Mesenchymal stem cell (in vitro differentiated cells and primary cell): ENCODE measurements at regions not wholly inside any gene's neighbourhood (a gene's known extent, or its start where the extent isn't known, plus 50 kb on each side); places are given as distances from the start of the nearest gene placed in this dataset.

ENCODE experiments used
- DNase-seq: peaks from one replicate; pipeline ENCODE4 v3.0.0-alpha.2; 2013
- H2AFZ ChIP-seq: one replicate; pipeline ENCODE4 v1.6.1; 2013; ENCODE audit warnings: low read depth, mild to moderate bottlenecking, control low read depth, inconsistent platforms, low read length, moderate library complexity
- H2AK5ac ChIP-seq: 2 replicates; pipeline ENCODE4 v1.6.1; 2013; ENCODE audit warnings: low read length, moderate library complexity, mild to moderate bottlenecking, inconsistent platforms; ENCODE audit not compliant: severe bottlenecking
- H2BK120ac ChIP-seq: one replicate; pipeline ENCODE4 v1.6.1; 2013; ENCODE audit warnings: low read depth, mild to moderate bottlenecking, inconsistent platforms, low read length, moderate library complexity
- H2BK12ac ChIP-seq, 2 experiments: one replicate each; pipeline ENCODE4 v1.6.1; 2013; ENCODE audit warnings: inconsistent platforms in 2 of 2, low read length in 2 of 2, mild to moderate bottlenecking in 2 of 2, moderate library complexity in 2 of 2, control low read depth in 1 of 2
- H2BK15ac ChIP-seq: one replicate; pipeline ENCODE4 v1.6.1; 2013; ENCODE audit warnings: mild to moderate bottlenecking, low read depth, inconsistent platforms; ENCODE audit not compliant: poor library complexity, severe bottlenecking
- H2BK5ac ChIP-seq: 2 replicates; pipeline ENCODE4 v1.6.1; 2013; ENCODE audit warnings: low read depth, mild to moderate bottlenecking, low read length, control low read depth, inconsistent platforms; ENCODE audit not compliant: poor library complexity, severe bottlenecking
- H3K14ac ChIP-seq, 2 experiments: one replicate each; pipeline ENCODE4 v1.6.1; 2013; ENCODE audit warnings: inconsistent platforms in 2 of 2, low read length in 2 of 2, control low read depth in 1 of 2, mild to moderate bottlenecking in 1 of 2, moderate library complexity in 1 of 2
- H3K18ac ChIP-seq, 2 experiments: one replicate each; pipeline ENCODE4 v1.6.1; 2013; ENCODE audit warnings: inconsistent platforms in 2 of 2, low read length in 2 of 2, control low read depth in 1 of 2, low read depth in 1 of 2, mild to moderate bottlenecking in 1 of 2
- H3K23ac ChIP-seq, 2 experiments: one replicate each; pipeline ENCODE4 v1.6.1; 2013; ENCODE audit warnings: inconsistent platforms in 2 of 2, low read length in 2 of 2, mild to moderate bottlenecking in 2 of 2, moderate library complexity in 2 of 2, control low read depth in 1 of 2
- H3K27ac ChIP-seq: 2 replicates; pipeline ENCODE4 v1.5.1; 2013; ENCODE audit warnings: mild to moderate bottlenecking, moderate library complexity, low read length, control low read depth, inconsistent platforms; ENCODE audit not compliant: poor library complexity, severe bottlenecking
- H3K27me3 ChIP-seq, 2 experiments: 2 replicates each; pipeline versions ENCODE4 v1.6.1 to v1.7.0; 2013; ENCODE audit warnings: low read length in 2 of 2, mild to moderate bottlenecking in 2 of 2, moderate library complexity in 2 of 2, control low read depth in 1 of 2, inconsistent platforms in 1 of 2; ENCODE audit not compliant: control insufficient read depth in 1 of 2, insufficient read depth in 1 of 2
- H3K36me3 ChIP-seq, 2 experiments: 2 replicates each; pipeline versions ENCODE4 v1.6.1 to v1.7.0; 2013; ENCODE audit warnings: low read length in 2 of 2, control low read depth in 1 of 2, inconsistent platforms in 1 of 2, low read depth in 1 of 2, mild to moderate bottlenecking in 1 of 2; ENCODE audit not compliant: insufficient read depth in 2 of 2, control insufficient read depth in 1 of 2
- H3K4ac ChIP-seq, 2 experiments: one replicate each; pipeline ENCODE4 v1.6.1; 2013; ENCODE audit warnings: inconsistent platforms in 2 of 2, low read length in 2 of 2, mild to moderate bottlenecking in 2 of 2, moderate library complexity in 2 of 2, control low read depth in 1 of 2, low read depth in 1 of 2
- H3K4me1 ChIP-seq: 2 replicates; pipeline ENCODE4 v1.6.1; 2013; ENCODE audit warnings: low read depth, low read length, control low read depth; ENCODE audit not compliant: control insufficient read depth, insufficient read depth
- H3K4me2 ChIP-seq: 2 replicates; pipeline ENCODE4 v1.6.1; 2013; ENCODE audit warnings: low read length, mild to moderate bottlenecking, inconsistent platforms; ENCODE audit not compliant: poor library complexity, severe bottlenecking
- H3K4me3 ChIP-seq, 2 experiments: 2 replicates each; pipeline versions ENCODE4 v1.5.1 to v1.7.0; 2013; ENCODE audit warnings: low read length in 2 of 2, mild to moderate bottlenecking in 2 of 2, control low read depth in 1 of 2, low read depth in 1 of 2; ENCODE audit not compliant: insufficient read depth in 1 of 2
- H3K79me1 ChIP-seq: replicated peaks from 2 replicates; pipeline ENCODE4 v1.6.1; 2013; ENCODE audit warnings: mild to moderate bottlenecking, control low read depth, low read length, inconsistent platforms; ENCODE audit not compliant: poor library complexity, severe bottlenecking
- H3K9ac ChIP-seq: 2 replicates; pipeline ENCODE4 v1.7.0; 2013; ENCODE audit warnings: mild to moderate bottlenecking, low read length, moderate library complexity
- H3K9me3 ChIP-seq: 2 replicates; pipeline ENCODE4 v1.7.0; 2013; ENCODE audit warnings: mild to moderate bottlenecking, low read length; ENCODE audit not compliant: control insufficient read depth
- H4K8ac ChIP-seq: one replicate; pipeline ENCODE4 v1.6.1; 2013; ENCODE audit warnings: inconsistent platforms, mild to moderate bottlenecking, low read length, moderate library complexity
- H4K91ac ChIP-seq: one replicate; pipeline ENCODE4 v1.6.1; 2013; ENCODE audit warnings: mild to moderate bottlenecking, low read length, inconsistent platforms
- WGBS: methylation state at CpG from one replicate; pipeline ENCODE4 v1.1.7; 2013; ENCODE audit warnings: mixed read lengths; 5-methylcytosine and 5-hydroxymethylcytosine counted together

GRCh38 chr20:24100370-24101011 is 111.9 kb upstream of the GGTLC1 start:
- H2BK12ac ChIP-seq = no peak overlapping the region
- H2BK15ac ChIP-seq = no peak overlapping the region
- H3K27me3 ChIP-seq = peaks cover 4 to 20% of the 10 kb centered on the region in 2 experiments
- no peak overlapping the region for H3K23ac ChIP-seq
- no peak overlapping the region for H3K4ac ChIP-seq
- H4K91ac ChIP-seq = no peak overlapping the region
- no peak overlapping the region for H3K27ac ChIP-seq
- H3K18ac ChIP-seq = no peak overlapping the region
- no peak overlapping the region for H2AFZ ChIP-seq
- no peak overlapping the region for H2BK5ac ChIP-seq
- 38% methylated on average over 5 of the region's 5 CpGs for WGBS
- H3K9ac ChIP-seq = no peak overlapping the region
- no peak overlapping the region for H3K14ac ChIP-seq
- H2BK120ac ChIP-seq = no peak overlapping the region
- no peaks in the 10 kb centered on the region for H3K9me3 ChIP-seq
- H3K36me3 ChIP-seq = no peaks in the 10 kb centered on the region
- H3K4me3 ChIP-seq = no peak overlapping the region
- H3K79me1 ChIP-seq = no peaks in the 10 kb centered on the region
- no peak overlapping the region for H3K4me2 ChIP-seq
- DNase-seq = peak; percentile 4
- H4K8ac ChIP-seq = no peak overlapping the region
- H3K4me1 ChIP-seq = no peaks in the 10 kb centered on the region
- no peak overlapping the region for H2AK5ac ChIP-seq

GRCh38 chr20:24098886-24099285 is 110.3 kb upstream of the GGTLC1 start:
- no peak overlapping the region for H3K4me2 ChIP-seq
- no peaks in the 10 kb centered on the region for H3K79me1 ChIP-seq
- peak overlapping the region; percentile 5 for H3K9ac ChIP-seq
- H2BK5ac ChIP-seq = no peak overlapping the region
- H3K27me3 ChIP-seq = peaks cover 4 to 25% of the 10 kb centered on the region in 2 experiments
- H2BK12ac ChIP-seq = no peak overlapping the region
- H3K27ac ChIP-seq = no peak overlapping the region
- no peaks in the 10 kb centered on the region for H3K4me1 ChIP-seq
- no peak overlapping the region for H2AK5ac ChIP-seq
- 21% methylated on average over 1 of the region's 3 CpGs for WGBS
- no peak overlapping the region for H4K91ac ChIP-seq
- H2AFZ ChIP-seq = no peak overlapping the region
- DNase-seq = no peak
- no peak overlapping the region for H2BK15ac ChIP-seq
- no peak overlapping the region for H3K4ac ChIP-seq
- H2BK120ac ChIP-seq = no peak overlapping the region
- H3K4me3 ChIP-seq = no peak overlapping the region
- H3K23ac ChIP-seq = no peak overlapping the region
- H4K8ac ChIP-seq = no peak overlapping the region
- no peaks in the 10 kb centered on the region for H3K36me3 ChIP-seq
- no peak overlapping the region for H3K14ac ChIP-seq
- H3K9me3 ChIP-seq = no peaks in the 10 kb centered on the region
- no peak overlapping the region for H3K18ac ChIP-seq

- Histone ChIP-seq H2AFZ (no peak overlapping the region), H3K79me1 (no peaks in the 10 kb centered on the region), H2BK120ac (no peak overlapping the region), H3K4me3 (no peak overlapping the region), H2BK5ac (no peak overlapping the region), H3K9ac (no peak overlapping the region), H4K8ac (no peak overlapping the region), H3K4me1 (no peaks in the 10 kb centered on the region), H3K27ac (no peak overlapping the region), H3K9me3 (no peaks in the 10 kb centered on the region), H2AK5ac (no peak overlapping the region), H4K91ac (no peak overlapping the region), H3K23ac (no peak overlapping the region), H3K4me2 (no peak overlapping the region), H3K36me3 (no peaks in the 10 kb centered on the region), H2BK15ac (no peak overlapping the region), H3K18ac (no peak overlapping the region), H3K27me3 (peaks cover 4 to 29% of the 10 kb centered on the region in 2 experiments), H3K4ac (no peak overlapping the region), H2BK12ac (no peak overlapping the region), H3K14ac (no peak overlapping the region)
- 83% methylated on average over 5 of the region's 6 CpGs for WGBS
- DNase-seq = no peak
These were observed 109.1 kb upstream of the GGTLC1 start for GRCh38 chr20:24097506-24098245.

GRCh38 chr20:24096864-24097450 is 108.4 kb upstream of the GGTLC1 start:
- 75% methylated on average over 13 of the region's 13 CpGs for WGBS

More at GRCh38 chr20:24096864-24097450, 108.4 kb upstream of the GGTLC1 start:
- Histone ChIP-seq H3K4me1 (no peaks in the 10 kb centered on the region), H3K79me1 (no peaks in the 10 kb centered on the region), H2AFZ (no peak overlapping the region), H2AK5ac (no peak overlapping the region), H2BK15ac (no peak overlapping the region), H3K4ac (no peak overlapping the region), H3K14ac (no peak overlapping the region), H3K27ac (no peak overlapping the region), H3K27me3 (peaks cover 4 to 32% of the 10 kb centered on the region in 2 experiments), H3K18ac (no peak overlapping the region), H4K8ac (no peak overlapping the region), H2BK120ac (no peak overlapping the region), H3K23ac (no peak overlapping the region), H2BK12ac (no peak overlapping the region), H3K9me3 (no peaks in the 10 kb centered on the region), H3K4me2 (no peak overlapping the region), H4K91ac (no peak overlapping the region), H2BK5ac (no peak overlapping the region), H3K4me3 (no peak overlapping the region), H3K9ac (no peak overlapping the region), H3K36me3 (no peaks in the 10 kb centered on the region)
- DNase-seq = no peak
